H1 (cell line): ENCODE measurements at regions not wholly inside any gene's neighbourhood (a gene's known extent, or its start where the extent isn't known, plus 50 kb on each side); places are given as distances from the start of the nearest gene placed in this dataset.

ENCODE experiments used
- CTCF ChIA-PET: fragments of 300-600 bp; sonication (Branson Sonifier 250); formaldehyde crosslinking; loops from one replicate; lab custom pipeline; 2021; ENCODE audit not compliant: partially characterized antibody; lab: Charles Lee
- POLR2A ChIA-PET: fragments of 300-600 bp; sonication (Branson Sonifier 250); formaldehyde crosslinking; loops from one replicate; lab custom pipeline; 2021; ENCODE audit warnings: inconsistent platforms; ENCODE audit not compliant: partially characterized antibody; lab: Charles Lee
- DNase-seq, 2 experiments: peaks; one replicate each; pipeline versions ENCODE4 v3.0.0 to v3.0.0-alpha.2; 2010 to 2022; ENCODE audit warnings: low spot score in 2 of 2, low read depth in 1 of 2, mixed read lengths in 1 of 2
- FAIRE-seq: peaks from 2 replicates; lab custom pipeline; 2011; peaks lifted over from hg19 to GRCh38; lab: Jason Lieb, UNC
- H2AFZ ChIP-seq: 2 replicates; pipeline ENCODE4 v1.8.1; 2012; ENCODE audit warnings: low read length, inconsistent platforms
- H2AK5ac ChIP-seq: 2 replicates; pipeline ENCODE4 v1.6.1; 2013; ENCODE audit warnings: low read depth, low read length
- H2BK120ac ChIP-seq: replicated peaks from 2 replicates; pipeline ENCODE3; 2013; ENCODE audit warnings: low read depth, low read length, inconsistent platforms
- H2BK12ac ChIP-seq: 2 replicates; pipeline ENCODE4 v1.6.1; 2013; ENCODE audit warnings: low read depth, low read length
- H2BK15ac ChIP-seq: 2 replicates; pipeline ENCODE4 v1.6.1; 2013; ENCODE audit warnings: low read length
- H2BK20ac ChIP-seq: 2 replicates; pipeline ENCODE4 v1.6.1; 2013; ENCODE audit warnings: low read length
- H2BK5ac ChIP-seq: 2 replicates; pipeline ENCODE4 v1.6.1; 2013; ENCODE audit warnings: low read depth, low read length
- H3K14ac ChIP-seq: 2 replicates; pipeline ENCODE4 v1.6.1; 2013; ENCODE audit warnings: inconsistent platforms; ENCODE audit not compliant: insufficient read length
- H3K18ac ChIP-seq: 2 replicates; pipeline ENCODE4 v1.6.1; 2013; ENCODE audit warnings: low read length; ENCODE audit errors: extremely low read depth
- H3K23ac ChIP-seq: 2 replicates; pipeline ENCODE4 v1.6.1; 2013; ENCODE audit warnings: inconsistent platforms; ENCODE audit not compliant: insufficient read length
- H3K23me2 ChIP-seq: 2 replicates; pipeline ENCODE4 v1.6.1; 2013; ENCODE audit warnings: low read depth, low read length
- H3K27ac ChIP-seq: 2 replicates; pipeline ENCODE4 v1.6.1; 2011; ENCODE audit warnings: low read depth, low read length, inconsistent platforms
- H3K27me3 ChIP-seq, 4 experiments: replicated peaks in 1 of 4; 1 replicate in 1 of 4; 2 replicates in 3 of 4; pipeline versions ENCODE4 v1.6.1 to v1.8.1; 2011 to 2013; ENCODE audit warnings: low read length in 3 of 4, mild to moderate bottlenecking in 3 of 4, inconsistent platforms in 2 of 4, mixed read lengths in 2 of 4, moderate library complexity in 1 of 4; ENCODE audit not compliant: control insufficient read depth in 3 of 4, insufficient read depth in 3 of 4; ENCODE audit errors: extremely low read depth in 1 of 4
- H3K36me3 ChIP-seq, 4 experiments: 2 replicates each; pipeline versions ENCODE4 v1.6.1 to v1.8.1; 2011 to 2013; ENCODE audit warnings: mild to moderate bottlenecking in 4 of 4, low read length in 3 of 4, moderate library complexity in 2 of 4, control low read depth in 1 of 4, inconsistent platforms in 1 of 4; ENCODE audit not compliant: insufficient read depth in 4 of 4, control insufficient read depth in 2 of 4
- H3K4ac ChIP-seq: replicated peaks from 2 replicates; pipeline ENCODE3; 2013; ENCODE audit warnings: low read length, low read depth, mixed read lengths, inconsistent platforms; ENCODE audit not compliant: insufficient read length
- H3K4me1 ChIP-seq, 4 experiments: replicated peaks in 1 of 4; 1 replicate in 1 of 4; 2 replicates in 3 of 4; pipeline versions ENCODE4 v1.6.1 to v1.8.1; 2011 to 2013; ENCODE audit warnings: low read length in 3 of 4, inconsistent platforms in 2 of 4, mixed read lengths in 1 of 4; ENCODE audit not compliant: insufficient read depth in 4 of 4, control insufficient read depth in 3 of 4
- H3K4me2 ChIP-seq, 2 experiments: 2 replicates each; pipeline versions ENCODE4 v1.6.1 to v1.8.1; 2011 to 2013; ENCODE audit warnings: low read depth in 2 of 2, low read length in 2 of 2, control low read depth in 1 of 2, inconsistent platforms in 1 of 2, mild to moderate bottlenecking in 1 of 2; ENCODE audit not compliant: insufficient read depth in 1 of 2
- H3K4me3 ChIP-seq, 4 experiments: fragments of 200-600, 300-600 bp in 1 of 4; sonication (generic), shearing (Covaris generic), sonication (Bioruptor Twin) in 1 of 4; 2 replicates each; pipeline versions ENCODE4 v1.5.1 to v1.8.1; 2011 to 2016; ENCODE audit warnings: low read length in 4 of 4, low read depth in 3 of 4, control low read depth in 2 of 4, inconsistent platforms in 2 of 4, mild to moderate bottlenecking in 2 of 4, mixed read lengths in 1 of 4, moderate library complexity in 1 of 4; ENCODE audit not compliant: insufficient read depth in 2 of 4; ENCODE audit errors: extremely low read depth in 1 of 4
- H3K56ac ChIP-seq: replicated peaks from 2 replicates; pipeline ENCODE3; 2013; ENCODE audit warnings: low read depth, mild to moderate bottlenecking, mixed read lengths, low read length, inconsistent platforms; ENCODE audit not compliant: insufficient read length
- H3K79me1 ChIP-seq: 2 replicates; pipeline ENCODE4 v1.6.1; 2013; ENCODE audit warnings: low read depth, low read length, control low read depth
- H3K79me2 ChIP-seq, 2 experiments: 2 replicates each; pipeline versions ENCODE4 v1.6.1 to v1.8.1; 2012 to 2013; ENCODE audit warnings: low read length in 2 of 2, mild to moderate bottlenecking in 2 of 2, inconsistent platforms in 1 of 2; ENCODE audit not compliant: insufficient read depth in 2 of 2, control insufficient read depth in 1 of 2
- H3K9ac ChIP-seq, 4 experiments: replicated peaks in 1 of 4; 1 replicate in 1 of 4; 2 replicates in 3 of 4; pipeline versions ENCODE4 v1.6.1 to v1.8.1; 2011 to 2013; ENCODE audit warnings: low read depth in 3 of 4, low read length in 3 of 4, control low read depth in 2 of 4, mild to moderate bottlenecking in 2 of 4, moderate library complexity in 2 of 4, inconsistent platforms in 1 of 4; ENCODE audit errors: extremely low read depth in 1 of 4
- H3K9me3 ChIP-seq, 2 experiments: 2 replicates each; pipeline versions ENCODE4 v1.6.1 to v1.8.1; 2012 to 2013; ENCODE audit warnings: mild to moderate bottlenecking in 2 of 2, moderate library complexity in 2 of 2, control low read depth in 1 of 2, inconsistent platforms in 1 of 2, low read depth in 1 of 2, low read length in 1 of 2, mixed read lengths in 1 of 2; ENCODE audit not compliant: insufficient read depth in 2 of 2
- H4K20me1 ChIP-seq, 2 experiments: replicated peaks in 1 of 2; 2 replicates each; pipeline versions ENCODE3 to v1.8.1; 2011 to 2013; ENCODE audit warnings: inconsistent platforms in 2 of 2, low read length in 2 of 2, mild to moderate bottlenecking in 1 of 2; ENCODE audit not compliant: insufficient read depth in 2 of 2, control insufficient read depth in 1 of 2
- H4K5ac ChIP-seq: 2 replicates; pipeline ENCODE4 v1.6.1; 2013; ENCODE audit warnings: low read length, low read depth, mixed read lengths, inconsistent platforms; ENCODE audit not compliant: insufficient read length
- H4K8ac ChIP-seq: 2 replicates; pipeline ENCODE4 v1.8.0; 2013; ENCODE audit warnings: mild to moderate bottlenecking, moderate library complexity, low read length, inconsistent platforms; ENCODE audit not compliant: insufficient read depth; ENCODE audit errors: extremely low read depth
- H4K91ac ChIP-seq: replicated peaks from 2 replicates; pipeline ENCODE3; 2013; ENCODE audit warnings: low read length, mixed read lengths, inconsistent platforms; ENCODE audit not compliant: insufficient read length
- BACH1 ChIP-seq: IDR thresholded peaks from 2 replicates; pipeline ENCODE4 v1.6.1; 2012; ENCODE audit warnings: low read length, improper control_type of control experiment
- CBX8 ChIP-seq: fragments of 300-800, 300-1000 bp; sonication (generic); IDR thresholded peaks from 2 replicates; pipeline ENCODE4 v1.7.1; 2016; ENCODE audit warnings: low read depth, low read length, borderline replicate concordance
- CREB1 ChIP-seq: IDR thresholded peaks from 2 replicates; pipeline ENCODE4 v1.6.1; 2012; ENCODE audit warnings: inconsistent platforms
- EZH2 ChIP-seq: fragments of 200-600 bp; sonication (generic); IDR thresholded peaks from 2 replicates; pipeline ENCODE4 v1.7.1; 2012; ENCODE audit warnings: low read depth, mild to moderate bottlenecking, moderate library complexity, low read length, inconsistent platforms; ENCODE audit not compliant: severe bottlenecking
- FOSL1 ChIP-seq: IDR thresholded peaks from 2 replicates; pipeline ENCODE4 v1.6.1; 2011; ENCODE audit warnings: mild to moderate bottlenecking, low read depth, low read length, moderate library complexity; ENCODE audit not compliant: insufficient read depth
- KDM4A ChIP-seq: IDR thresholded peaks from one replicate; pipeline ENCODE4 v1.7.1; 2012; ENCODE audit warnings: low read depth, mild to moderate bottlenecking, moderate library complexity, low read length, inconsistent platforms; ENCODE audit not compliant: severe bottlenecking
- WGBS, 2 experiments: shearing (Covaris generic) in 1 of 2; methylation state at CpG; one replicate each; pipeline versions ENCODE4 v1.1.6 to v1.1.7; 2013 to 2015; ENCODE audit warnings: low lambda C conversion rate in 2 of 2, mixed read lengths in 2 of 2, inconsistent platforms in 1 of 2, low coverage in 1 of 2, missing lambda C conversion rate in 1 of 2; ENCODE audit not compliant: insufficient replicate concordance in 2 of 2, insufficient coverage in 1 of 2, insufficient read length in 1 of 2; ENCODE audit errors: extremely low coverage in 1 of 2, missing lambda C conversion rate in 1 of 2; 5-methylcytosine and 5-hydroxymethylcytosine counted together
- TF ChIP-seq, protein P1 (sequence below): IDR thresholded peaks from 2 replicates; pipeline ENCODE4 v1.6.1; 2011; ENCODE audit warnings: low read depth, mild to moderate bottlenecking, low read length; ENCODE audit not compliant: insufficient read depth
- TF ChIP-seq, protein P2 (sequence below), 3 experiments: IDR thresholded peaks; 1 replicate in 2 of 3; 2 replicates in 1 of 3; pipeline versions ENCODE4 v1.5.1 to v1.6.1; 2011; ENCODE audit warnings: low read length in 3 of 3, mild to moderate bottlenecking in 3 of 3, inconsistent platforms in 2 of 3, low read depth in 1 of 3, moderate library complexity in 1 of 3; ENCODE audit not compliant: insufficient read depth in 1 of 3; ENCODE audit errors: control extremely low read depth in 1 of 3

DNA sequence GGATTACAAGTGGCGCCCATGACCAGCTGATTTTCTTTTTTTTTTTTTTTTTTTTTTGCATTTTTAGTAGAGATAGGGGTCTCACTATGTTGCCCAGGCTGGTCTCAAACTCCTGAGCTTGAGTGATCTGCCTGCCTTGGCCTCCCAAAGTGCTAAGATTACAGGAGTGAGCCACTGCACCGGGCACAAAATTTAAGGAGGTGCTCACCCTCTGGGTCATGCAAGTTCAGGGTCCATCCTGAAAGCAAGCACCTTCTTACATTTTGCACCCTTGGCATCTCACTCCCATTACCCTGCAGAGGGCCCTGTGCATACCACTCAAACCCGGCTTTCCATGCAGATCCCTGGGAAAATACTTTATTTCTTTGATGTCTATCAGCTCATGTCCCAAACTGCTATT is 95.6 kb upstream of the ADRA1B start:
- WGBS, 2 experiments, result 83% methylated on average over 2 of the region's 3 CpGs; no CpG with 5 or more reads in 1 of the 2 experiments
- TF ChIP-seq, protein P1, sequence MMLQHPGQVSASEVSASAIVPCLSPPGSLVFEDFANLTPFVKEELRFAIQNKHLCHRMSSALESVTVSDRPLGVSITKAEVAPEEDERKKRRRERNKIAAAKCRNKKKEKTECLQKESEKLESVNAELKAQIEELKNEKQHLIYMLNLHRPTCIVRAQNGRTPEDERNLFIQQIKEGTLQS, result no peak
- TF ChIP-seq CBX8 (no peak), EZH2 (no peak), KDM4A (no peak), CREB1 (no peak), FOSL1 (no peak), BACH1 (no peak)
- TF ChIP-seq, protein P2, sequence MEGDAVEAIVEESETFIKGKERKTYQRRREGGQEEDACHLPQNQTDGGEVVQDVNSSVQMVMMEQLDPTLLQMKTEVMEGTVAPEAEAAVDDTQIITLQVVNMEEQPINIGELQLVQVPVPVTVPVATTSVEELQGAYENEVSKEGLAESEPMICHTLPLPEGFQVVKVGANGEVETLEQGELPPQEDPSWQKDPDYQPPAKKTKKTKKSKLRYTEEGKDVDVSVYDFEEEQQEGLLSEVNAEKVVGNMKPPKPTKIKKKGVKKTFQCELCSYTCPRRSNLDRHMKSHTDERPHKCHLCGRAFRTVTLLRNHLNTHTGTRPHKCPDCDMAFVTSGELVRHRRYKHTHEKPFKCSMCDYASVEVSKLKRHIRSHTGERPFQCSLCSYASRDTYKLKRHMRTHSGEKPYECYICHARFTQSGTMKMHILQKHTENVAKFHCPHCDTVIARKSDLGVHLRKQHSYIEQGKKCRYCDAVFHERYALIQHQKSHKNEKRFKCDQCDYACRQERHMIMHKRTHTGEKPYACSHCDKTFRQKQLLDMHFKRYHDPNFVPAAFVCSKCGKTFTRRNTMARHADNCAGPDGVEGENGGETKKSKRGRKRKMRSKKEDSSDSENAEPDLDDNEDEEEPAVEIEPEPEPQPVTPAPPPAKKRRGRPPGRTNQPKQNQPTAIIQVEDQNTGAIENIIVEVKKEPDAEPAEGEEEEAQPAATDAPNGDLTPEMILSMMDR (IDR thresholded peaks at IDR 0.05; ENCODE audit: control extremely low read depth in 1 of 3, insufficient read depth in 1 of 3, low read depth in 1 of 3, low read length in 3 of 3), result no peak

More for the DNA sequence above, 95.6 kb upstream of the ADRA1B start:
- Histone ChIP-seq H3K79me1 (no peaks in the 10 kb centered on the region), H4K5ac (no peak overlapping the region), H3K27ac (no peak overlapping the region), H2BK20ac (no peak overlapping the region), H3K56ac (no peak overlapping the region), H2AK5ac (no peak overlapping the region), H2BK12ac (no peak overlapping the region), H3K23ac (no peak overlapping the region), H3K27me3 (no peaks in the 10 kb centered on the region), H3K9ac (no peak overlapping the region), H4K8ac (no peak overlapping the region), H3K36me3 (no peaks in the 10 kb centered on the region), H2BK120ac (no peak overlapping the region), H3K4me3 (no peak overlapping the region), H2BK5ac (no peak overlapping the region), H3K18ac (no peak overlapping the region), H3K4me1 (peaks cover 0 to 8% (median under 1%) of the 10 kb centered on the region in 4 experiments; a peak in 2 of 7 replicates), H3K23me2 (no peaks in the 10 kb centered on the region), H3K79me2 (no peaks in the 10 kb centered on the region), H3K14ac (no peak overlapping the region), H3K4me2 (no peak overlapping the region), H2AFZ (no peak overlapping the region), H3K4ac (no peak overlapping the region), H4K91ac (no peak overlapping the region), H4K20me1 (no peaks in the 10 kb centered on the region), H3K9me3 (no peaks in the 10 kb centered on the region), H2BK15ac (no peak overlapping the region)
- CTCF ChIA-PET, result interaction anchor here (1.1 to 1.7 kb wide), 2 partner anchors 8 to 11 kb away, joined by 3 read pairs; no protein-coding TSS in a partner anchor
- POLR2A ChIA-PET, result no interaction called here
- FAIRE-seq (no peak), DNase-seq (no peak)
